Keratinocyte (primary cell): ENCODE measurements at regions not wholly inside any gene's neighbourhood (a gene's known extent, or its start where the extent isn't known, plus 50 kb on each side); places are given as distances from the start of the nearest gene placed in this dataset.

Experiments
- DNase-seq: peaks from one replicate; pipeline ENCODE4 v3.0.0-alpha.2; 2011; ENCODE audit warnings: low read depth, missing footprints, low spot score
- FAIRE-seq: peaks from 2 replicates; lab custom pipeline; 2011; peaks lifted over from hg19 to GRCh38; lab: Jason Lieb, UNC
- H2AFZ ChIP-seq: 2 replicates; pipeline ENCODE4 v1.6.0; 2012; ENCODE audit warnings: low read length, control low read depth, inconsistent platforms; ENCODE audit not compliant: control insufficient read depth
- H3K27ac ChIP-seq: 2 replicates; pipeline ENCODE4 v1.5.1; 2011; ENCODE audit warnings: low read length; ENCODE audit not compliant: control insufficient read depth, insufficient read depth
- H3K27me3 ChIP-seq: 3 replicates; pipeline ENCODE4 v1.6.0; 2011; ENCODE audit warnings: low read length; ENCODE audit not compliant: control insufficient read depth, insufficient read depth; ENCODE audit errors: extremely low read depth
- H3K36me3 ChIP-seq, 2 experiments: 2 replicates in 1 of 2; 3 replicates in 1 of 2; pipeline ENCODE4 v1.5.1; 2011; ENCODE audit warnings: low read length in 2 of 2, mild to moderate bottlenecking in 1 of 2; ENCODE audit not compliant: control insufficient read depth in 2 of 2, insufficient read depth in 2 of 2; ENCODE audit errors: extremely low read depth in 1 of 2
- H3K4me1 ChIP-seq: 3 replicates; pipeline ENCODE4 v1.5.1; 2011; ENCODE audit warnings: low read length; ENCODE audit not compliant: control insufficient read depth, insufficient read depth; ENCODE audit errors: extremely low read depth
- H3K4me2 ChIP-seq: 3 replicates; pipeline ENCODE4 v1.6.0; 2011; ENCODE audit warnings: low read depth, low read length; ENCODE audit not compliant: control insufficient read depth, insufficient read depth; ENCODE audit errors: extremely low read depth
- H3K4me3 ChIP-seq, 3 experiments: fragments of 200-600 bp in 1 of 3; sonication (generic) in 1 of 3; 2 replicates in 2 of 3; 3 replicates in 1 of 3; pipeline ENCODE4 v1.5.1; 2011 to 2016; ENCODE audit warnings: low read length in 3 of 3, mild to moderate bottlenecking in 3 of 3, control low read depth in 2 of 3, inconsistent platforms in 1 of 3, low read depth in 1 of 3, mixed read lengths in 1 of 3, mixed run types in 1 of 3, moderate library complexity in 1 of 3; ENCODE audit not compliant: control insufficient read depth in 2 of 3, insufficient read depth in 2 of 3; ENCODE audit errors: extremely low read depth in 1 of 3
- H3K79me2 ChIP-seq: 2 replicates; pipeline ENCODE4 v1.6.0; 2012; ENCODE audit warnings: low read length; ENCODE audit not compliant: control insufficient read depth, insufficient read depth
- H3K9ac ChIP-seq: 3 replicates; pipeline ENCODE4 v1.6.0; 2011; ENCODE audit warnings: low read length; ENCODE audit not compliant: control insufficient read depth, insufficient read depth; ENCODE audit errors: extremely low read depth
- H3K9me1 ChIP-seq: 3 replicates; pipeline ENCODE4 v1.6.0; 2011; ENCODE audit warnings: low read length; ENCODE audit not compliant: control insufficient read depth, insufficient read depth; ENCODE audit errors: extremely low read depth
- H3K9me3 ChIP-seq: 2 replicates; pipeline ENCODE4 v1.5.1; 2012; ENCODE audit warnings: low read depth, low read length; ENCODE audit not compliant: control insufficient read depth
- H4K20me1 ChIP-seq: 3 replicates; pipeline ENCODE4 v1.6.0; 2011; ENCODE audit warnings: low read length; ENCODE audit not compliant: control insufficient read depth, insufficient read depth; ENCODE audit errors: extremely low read depth
- CTCF ChIP-seq, 3 experiments: IDR thresholded peaks in 1 of 3; conservative IDR thresholded peaks in 1 of 3; optimal IDR thresholded peaks in 1 of 3; 2 replicates in 2 of 3; 3 replicates in 1 of 3; pipeline versions ENCODE3 to v1.5.1; 2011; ENCODE audit warnings: low read length in 3 of 3, mild to moderate bottlenecking in 3 of 3, moderate library complexity in 2 of 3, control low read depth in 1 of 3, inconsistent platforms in 1 of 3; ENCODE audit not compliant: insufficient read depth in 2 of 3; ENCODE audit errors: extremely low read depth in 1 of 3
- EZH2 ChIP-seq: IDR thresholded peaks from one replicate; pipeline ENCODE4 v1.6.1; 2012; ENCODE audit warnings: inconsistent platforms, mild to moderate bottlenecking, low read length, moderate library complexity
- dilution Hi-C: fragments of 300-500 bp; cut with MboI; formaldehyde crosslinking; loops from one replicate; pipeline ENCODE4 v1.7.0; 2020; ENCODE audit warnings: low sequenced_read_pairs; ENCODE audit not compliant: extremely low pct_ligation_motif_present

DNA sequence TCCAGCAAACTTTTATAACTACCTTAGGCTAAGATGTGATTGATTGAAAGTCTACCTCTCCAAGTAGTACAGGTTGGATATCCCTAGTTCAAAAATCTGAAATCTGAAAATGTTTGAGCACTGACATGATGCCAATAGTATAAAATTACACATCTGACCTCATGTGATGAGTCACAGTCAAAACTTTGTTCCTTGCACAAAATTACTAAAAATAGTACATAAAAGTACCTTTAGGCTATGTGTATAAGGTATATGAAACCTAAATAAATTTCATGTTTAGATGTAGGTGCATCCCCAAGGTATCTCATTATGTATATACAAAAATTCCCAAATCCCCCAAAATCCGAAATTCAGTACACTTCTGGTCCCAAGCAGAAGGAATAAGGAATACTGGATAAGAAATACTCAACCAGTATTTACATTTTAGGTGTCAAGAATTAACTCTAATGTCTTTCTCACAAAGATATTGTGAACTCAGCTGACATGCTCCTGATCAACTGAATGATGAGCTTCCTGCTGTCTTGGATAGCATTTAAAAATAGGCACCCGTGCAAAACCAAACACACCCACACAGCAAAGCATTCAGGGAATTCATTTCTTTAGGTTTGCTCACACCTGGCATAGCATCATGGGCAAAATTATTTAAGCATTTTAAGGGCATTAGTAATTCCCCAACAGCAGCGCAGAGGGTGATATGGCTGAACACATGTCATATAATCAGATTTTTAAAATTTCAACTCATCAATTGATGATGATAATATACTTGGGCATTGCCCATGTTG lies 497.4 kb upstream of the MEIS1 start:
- H3K27ac ChIP-seq = no peak overlapping the region
- no peak for FAIRE-seq

DNA sequence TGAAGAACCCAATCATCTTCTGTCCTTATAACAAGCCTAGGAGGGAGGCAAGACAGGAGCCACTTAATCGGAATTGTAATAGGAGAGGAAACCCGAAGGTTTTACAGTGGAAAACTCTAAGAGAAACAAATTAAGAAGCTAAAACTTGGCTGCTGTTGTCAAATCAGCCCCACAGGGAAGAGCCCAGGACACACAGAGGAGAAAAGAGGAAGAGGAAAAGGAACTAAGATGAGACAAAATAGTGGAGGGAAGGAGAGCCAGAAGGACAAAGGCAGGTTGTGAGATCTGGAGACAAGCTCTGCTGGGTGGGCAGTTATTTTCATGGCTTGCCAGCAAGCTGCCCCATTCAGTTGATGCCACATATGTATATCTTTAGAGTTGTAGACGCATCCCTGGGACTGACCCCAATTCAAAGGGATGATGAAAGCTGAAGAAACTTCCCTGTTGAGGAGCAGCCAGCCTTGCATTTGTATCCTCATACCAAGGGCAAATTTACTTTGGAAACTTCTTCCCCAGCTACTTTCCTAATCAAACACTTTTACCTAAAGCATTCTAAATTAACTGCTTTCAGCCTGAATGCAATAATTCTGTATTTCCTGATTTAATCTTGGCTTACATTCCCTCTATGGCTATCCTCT lies 499.8 kb upstream of the MEIS1 start:
- Histone ChIP-seq H3K9ac (no peak overlapping the region), H4K20me1 (no peaks in the 10 kb centered on the region), H3K27me3 (no peaks in the 10 kb centered on the region), H3K4me1 (peaks cover 3% of the 10 kb centered on the region), H2AFZ (no peak overlapping the region), H3K27ac (no peak overlapping the region), H3K79me2 (no peaks in the 10 kb centered on the region), H3K36me3 (no peaks in the 10 kb centered on the region), H3K4me2 (no peak overlapping the region), H3K9me1 (no peaks in the 10 kb centered on the region), H3K9me3 (no peaks in the 10 kb centered on the region), H3K4me3 (no peak overlapping the region)
- DNase-seq = no peak
- dilution Hi-C loops = no loop called here
- no peak for FAIRE-seq
- TF ChIP-seq EZH2 (no peak), CTCF (optimal IDR thresholded peaks at IDR 0.05 in 1 of 3, IDR thresholded peaks at IDR 0.05 in 1 of 3, conservative IDR thresholded peaks at IDR 0.05 in 1 of 3; ENCODE audit: extremely low read depth in 1 of 3, insufficient read depth in 2 of 3, low read length in 3 of 3) (no peak)

More for the DNA sequence above, 497.4 kb upstream of the MEIS1 start:
- H3K4me1 ChIP-seq = peaks cover 3% of the 10 kb centered on the region
- no peaks in the 10 kb centered on the region for H3K9me1 ChIP-seq
- H3K27me3 ChIP-seq = no peaks in the 10 kb centered on the region
- H3K36me3 ChIP-seq = no peaks in the 10 kb centered on the region
- no peak overlapping the region for H3K9ac ChIP-seq
- no peaks in the 10 kb centered on the region for H3K9me3 ChIP-seq
- TF ChIP-seq CTCF (optimal IDR thresholded peaks at IDR 0.05 in 1 of 3, IDR thresholded peaks at IDR 0.05 in 1 of 3, conservative IDR thresholded peaks at IDR 0.05 in 1 of 3; ENCODE audit: extremely low read depth in 1 of 3, insufficient read depth in 2 of 3, low read length in 3 of 3) = no peak
- TF ChIP-seq EZH2 = no peak
- H3K79me2 ChIP-seq = no peaks in the 10 kb centered on the region
- H3K4me3 ChIP-seq = no peak overlapping the region
- dilution Hi-C loops = no loop called here
- no peak overlapping the region for H3K4me2 ChIP-seq
- no peak overlapping the region for H2AFZ ChIP-seq
- no peak for DNase-seq
- no peaks in the 10 kb centered on the region for H4K20me1 ChIP-seq
